GM18502 (cell line): ENCODE measurements at regions not wholly inside any gene's neighbourhood (a gene's known extent, or its start where the extent isn't known, plus 50 kb on each side); places are given as distances from the start of the nearest gene placed in this dataset.

Experiments used
- ATAC-seq: cut with Tn5 transposase; IDR thresholded peaks from one replicate; pipeline ENCODE4 v1.9.1; 2021; ENCODE audit warnings: mild to moderate bottlenecking; ENCODE audit not compliant: unreplicated experiment, poor library complexity

DNA sequence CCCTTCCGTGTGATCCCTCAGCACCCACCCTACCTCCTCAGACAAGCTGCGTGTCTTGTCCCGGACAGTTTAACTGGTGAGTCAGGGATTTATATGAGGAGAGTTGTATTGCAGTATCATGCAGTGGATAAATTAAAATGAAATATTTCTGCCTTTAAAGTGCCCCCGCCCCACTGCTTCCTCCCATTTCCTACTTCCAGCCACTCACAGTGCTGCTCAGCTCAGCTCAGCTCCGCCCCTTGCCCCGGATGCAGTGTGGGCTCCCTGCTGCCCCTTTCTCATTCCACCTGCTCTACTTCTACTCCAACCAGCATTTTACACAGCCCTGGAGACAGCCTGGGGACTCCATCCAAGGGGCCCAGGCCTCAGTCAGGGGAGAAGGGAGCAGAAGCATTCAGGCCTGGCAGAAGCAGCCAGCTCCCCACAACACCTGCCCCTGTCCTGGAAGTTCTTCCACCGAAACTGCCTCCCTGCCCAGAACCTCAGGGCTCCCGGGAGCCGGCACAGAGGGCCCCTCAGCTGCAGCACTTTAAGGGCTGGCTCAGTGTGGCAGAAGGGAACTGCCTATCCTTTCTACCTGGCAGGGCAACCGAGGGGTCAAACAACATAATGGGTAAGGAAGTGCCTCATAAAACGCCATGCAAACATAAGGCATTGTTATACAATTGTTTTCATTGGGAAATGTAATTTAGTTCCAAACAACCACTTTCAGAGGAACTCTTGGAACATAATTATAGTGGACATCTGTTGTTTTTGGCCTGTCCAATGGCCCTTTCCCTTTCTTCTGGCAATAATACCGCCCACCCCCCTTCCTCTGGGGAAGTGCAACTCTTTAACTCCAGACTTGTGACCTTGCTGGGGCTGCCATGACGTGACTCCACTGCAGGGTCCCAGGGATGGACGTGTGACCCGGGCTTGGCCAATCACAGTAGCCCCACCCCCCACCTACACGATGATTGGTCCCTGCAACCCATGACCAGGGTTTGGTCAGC is 102.3 kb downstream of the LIPG start:
- no peak for ATAC-seq

- no peak for ATAC-seq
Measured at GRCh38 chr18:49662506-49662905, 100.6 kb downstream of the LIPG start.

- ATAC-seq, result no peak
Measured at GRCh38 chr18:49658823-49659404, 97.1 kb downstream of the LIPG start.

DNA sequence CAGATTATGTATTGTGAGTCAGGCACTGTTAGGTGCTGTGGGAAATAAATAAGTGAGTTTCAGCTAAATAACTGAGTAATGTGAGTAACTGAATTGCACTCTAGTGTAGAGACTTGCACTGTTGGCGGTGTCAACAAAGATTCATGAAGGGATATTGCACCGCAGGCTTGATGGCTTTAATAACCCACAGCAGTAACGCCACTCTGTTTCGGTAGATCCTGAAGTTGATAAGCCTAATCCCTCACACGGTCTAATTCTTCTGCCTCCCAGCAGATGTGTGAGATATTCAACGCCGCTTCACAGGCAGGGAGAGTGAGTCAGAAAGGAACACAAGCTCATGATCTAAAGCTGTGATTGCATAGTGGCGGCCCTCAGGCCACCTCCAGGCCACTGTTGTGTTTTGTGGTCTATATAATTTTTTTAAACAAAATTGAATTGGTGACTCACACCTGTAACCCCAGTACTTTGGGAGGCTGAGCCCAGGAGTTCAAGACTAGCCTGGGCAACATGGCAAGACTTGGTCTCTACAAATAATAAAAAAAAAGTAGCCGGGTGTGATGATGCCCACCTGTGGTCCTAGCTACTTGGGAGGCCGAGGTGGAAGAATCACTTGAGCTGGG is 94.3 kb downstream of the LIPG start:
- no peak for ATAC-seq

DNA sequence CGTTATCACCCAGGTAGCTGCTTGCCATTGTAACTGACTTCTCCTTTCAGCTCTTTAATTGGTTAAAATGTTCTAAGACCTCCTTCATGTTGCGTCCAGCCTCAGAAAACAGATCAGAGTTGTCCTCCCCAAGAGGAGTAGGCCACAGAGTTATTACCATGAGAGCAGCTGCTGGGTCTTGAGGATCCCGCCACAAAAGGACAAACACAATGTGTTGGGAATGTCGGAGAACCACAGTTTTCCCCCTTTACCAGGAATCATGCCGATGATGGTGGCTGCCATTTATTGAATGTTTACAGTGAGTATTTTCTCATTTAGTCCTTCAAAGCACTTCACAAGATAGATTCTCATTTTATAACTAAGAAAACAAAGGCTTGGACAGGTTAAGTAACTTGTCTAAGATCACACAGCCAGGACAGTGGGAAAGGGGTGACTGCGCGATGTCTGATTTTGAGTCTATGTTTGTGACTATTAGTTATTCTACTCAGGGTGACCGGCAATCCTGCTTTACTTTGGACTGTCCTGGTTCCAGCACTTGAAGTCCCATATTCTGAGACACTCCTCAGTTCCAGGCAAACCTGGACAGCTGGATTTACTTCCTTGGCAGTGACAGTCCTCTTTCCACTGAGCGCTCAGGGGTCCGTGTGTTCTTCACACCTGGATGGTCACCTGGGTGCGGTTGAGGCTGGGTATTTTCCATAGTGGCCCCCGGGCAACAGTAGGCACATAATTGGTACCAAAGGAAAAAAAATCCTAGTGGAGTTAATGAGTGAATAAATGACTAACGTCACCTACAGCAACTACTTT is 93.6 kb downstream of the LIPG start:
- ATAC-seq, result no peak

- ATAC-seq, result no peak
Measured at GRCh38 chr18:49654347-49654746, 92.5 kb downstream of the LIPG start.

DNA sequence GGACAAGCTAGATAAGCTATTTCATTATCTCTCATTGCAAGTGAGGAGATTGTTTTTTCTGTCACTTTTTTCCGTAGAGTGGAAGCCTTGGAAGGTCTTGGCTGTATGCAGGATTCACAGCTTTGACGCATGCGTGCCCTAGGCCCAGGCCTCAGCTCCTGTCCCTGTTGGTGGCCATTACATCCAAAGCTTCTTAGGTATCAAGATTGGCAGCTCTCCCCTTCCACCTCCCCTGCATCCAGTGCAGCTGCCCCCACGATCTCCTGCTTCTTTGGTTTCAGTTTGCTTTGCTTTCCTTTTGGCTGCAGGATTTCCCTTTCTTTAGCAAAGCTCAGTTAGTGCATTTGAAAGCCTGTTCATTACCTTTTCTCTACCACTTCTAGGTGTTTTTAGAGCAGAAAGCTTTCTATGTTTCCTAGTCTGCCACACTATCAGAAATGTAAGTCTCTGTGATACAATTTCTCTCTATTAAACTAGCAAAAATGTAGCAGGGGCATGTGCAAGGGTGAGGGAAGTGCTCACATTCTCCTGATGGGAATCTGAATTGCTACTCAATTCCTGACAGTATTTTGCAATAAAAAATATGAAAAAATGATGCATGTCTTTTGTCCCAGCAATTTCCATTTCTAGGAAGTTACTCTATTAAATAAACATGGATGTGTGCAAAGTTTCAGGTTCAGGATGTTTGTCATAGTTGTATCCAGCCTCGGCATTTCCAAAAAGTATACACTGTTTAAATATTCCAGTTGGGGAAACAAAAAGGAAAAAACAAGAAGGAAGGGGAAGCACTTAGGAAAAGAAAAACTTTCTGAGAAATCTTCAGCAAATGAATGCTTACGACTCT is 91.2 kb downstream of the LIPG start:
- no peak for ATAC-seq

DNA sequence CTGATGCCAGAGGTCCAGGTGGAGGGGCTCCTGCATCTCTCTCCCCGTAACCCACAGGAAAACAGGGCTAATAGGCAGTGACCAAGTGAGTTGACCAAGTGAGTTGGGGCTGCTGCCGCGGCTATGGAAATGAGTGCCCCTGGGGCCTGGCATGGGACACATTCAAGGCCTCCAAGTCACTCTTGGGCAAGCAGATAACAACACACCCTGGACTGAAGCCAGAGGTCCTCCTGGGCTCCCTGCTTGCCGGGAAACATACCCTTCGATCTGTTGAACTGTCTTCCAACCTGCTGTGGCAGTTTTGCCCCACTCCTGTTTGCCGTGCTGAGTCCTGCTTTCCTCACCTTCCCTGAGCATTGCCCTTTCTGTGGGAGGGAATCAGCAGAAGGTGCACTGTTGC is 89.2 kb downstream of the LIPG start:
- ATAC-seq, result no peak

- ATAC-seq, result no peak
Measured at GRCh38 chr18:49650426-49650891, 88.6 kb downstream of the LIPG start.

DNA sequence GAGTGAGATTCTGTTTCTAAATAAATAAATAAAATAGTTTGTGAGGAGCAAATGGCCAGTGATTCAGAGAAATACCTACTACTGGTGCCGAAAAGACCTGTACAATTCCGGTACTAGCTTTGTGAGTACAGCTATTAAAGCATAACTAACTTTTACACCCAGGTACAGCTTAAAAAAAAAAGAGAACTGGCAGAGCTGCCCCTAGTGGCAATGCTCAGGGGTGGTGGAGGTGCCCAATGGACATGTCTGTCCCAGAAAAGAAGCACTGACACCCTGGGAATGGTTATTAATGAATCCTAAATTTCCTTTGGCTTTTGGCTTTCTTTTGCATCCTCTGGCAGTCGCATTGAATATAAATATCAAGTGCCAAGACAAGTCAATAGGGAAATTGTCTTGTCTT is 87.0 kb downstream of the LIPG start:
- ATAC-seq, result no peak
